Left ventricle myocardium inferior (tissue), 1 donor: ENCODE measurements at regions not wholly inside any gene's neighbourhood (a gene's known extent, or its start where the extent isn't known, plus 50 kb on each side); places are given as distances from the start of the nearest gene placed in this dataset.
"Not testable (repeated sequence)": the region's sequence is repeated elsewhere in the genome, so short reads cannot be mapped to it uniquely, and the experiment has no call there.

Source experiments
- DNase-seq: peaks from one replicate; pipeline ENCODE4 v3.0.0-alpha.2; 2020
- H3K27ac ChIP-seq: fragments of 200-600 bp; replicated peaks from 2 replicates; pipeline ENCODE4 v1.8.0; 2021
- H3K27me3 ChIP-seq: fragments of 200-600 bp; 2 replicates; pipeline ENCODE4 v1.8.0; 2021; ENCODE audit warnings: low read depth
- H3K36me3 ChIP-seq: fragments of 200-600 bp; 2 replicates; pipeline ENCODE4 v1.8.0; 2021
- H3K4me1 ChIP-seq: fragments of 200-600 bp; 2 replicates; pipeline ENCODE4 v1.8.0; 2021
- H3K4me3 ChIP-seq: fragments of 200-600 bp; 2 replicates; pipeline ENCODE4 v1.8.0; 2021; ENCODE audit warnings: mild to moderate bottlenecking, moderate library complexity
- H3K9me3 ChIP-seq: fragments of 200-600 bp; replicated peaks from 2 replicates; pipeline ENCODE4 v1.8.0; 2021
- intact Hi-C: fragments of 100-400 bp; cut with micrococcal nuclease; formaldehyde crosslinking; loops from one replicate; pipeline ENCODE4 v1.11.0; 2022
- TF ChIP-seq, protein P1 (sequence below): fragments of 200-600 bp; IDR thresholded peaks from 2 replicates; pipeline ENCODE4 v1.8.0; 2021; ENCODE audit warnings: antibody characterized with exemption, mild to moderate bottlenecking, borderline replicate concordance
- donor health status: DM: no; HTN: yes; CAD: no; lungs with severe emphysema.

DNA sequence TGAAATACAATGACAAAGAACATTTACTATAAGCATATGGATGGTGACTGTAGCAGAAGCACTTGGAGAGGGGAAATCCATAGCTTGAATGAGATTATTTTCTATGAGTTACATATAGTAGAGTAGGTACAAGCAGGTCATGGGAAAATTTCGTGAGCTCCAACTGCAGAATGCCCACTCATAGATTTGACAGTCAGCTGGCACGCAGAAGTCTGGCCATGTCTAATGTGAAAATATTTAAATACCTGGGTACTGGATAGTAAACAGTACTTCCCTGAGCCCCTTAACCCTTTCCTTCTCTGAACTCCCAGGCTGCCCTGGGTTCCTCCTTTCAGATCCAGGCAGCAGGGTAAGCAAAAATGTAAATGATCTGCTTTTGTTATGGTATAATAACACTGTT lies 209.7 kb downstream of the OTUD1 start:
- intact Hi-C loops = no loop called here
- TF ChIP-seq, protein P1, sequence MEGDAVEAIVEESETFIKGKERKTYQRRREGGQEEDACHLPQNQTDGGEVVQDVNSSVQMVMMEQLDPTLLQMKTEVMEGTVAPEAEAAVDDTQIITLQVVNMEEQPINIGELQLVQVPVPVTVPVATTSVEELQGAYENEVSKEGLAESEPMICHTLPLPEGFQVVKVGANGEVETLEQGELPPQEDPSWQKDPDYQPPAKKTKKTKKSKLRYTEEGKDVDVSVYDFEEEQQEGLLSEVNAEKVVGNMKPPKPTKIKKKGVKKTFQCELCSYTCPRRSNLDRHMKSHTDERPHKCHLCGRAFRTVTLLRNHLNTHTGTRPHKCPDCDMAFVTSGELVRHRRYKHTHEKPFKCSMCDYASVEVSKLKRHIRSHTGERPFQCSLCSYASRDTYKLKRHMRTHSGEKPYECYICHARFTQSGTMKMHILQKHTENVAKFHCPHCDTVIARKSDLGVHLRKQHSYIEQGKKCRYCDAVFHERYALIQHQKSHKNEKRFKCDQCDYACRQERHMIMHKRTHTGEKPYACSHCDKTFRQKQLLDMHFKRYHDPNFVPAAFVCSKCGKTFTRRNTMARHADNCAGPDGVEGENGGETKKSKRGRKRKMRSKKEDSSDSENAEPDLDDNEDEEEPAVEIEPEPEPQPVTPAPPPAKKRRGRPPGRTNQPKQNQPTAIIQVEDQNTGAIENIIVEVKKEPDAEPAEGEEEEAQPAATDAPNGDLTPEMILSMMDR = no peak
- Histone ChIP-seq H3K27me3 (peaks cover 32% of the 10 kb centered on the region), H3K4me3 (no peak overlapping the region), H3K4me1 (no peaks in the 10 kb centered on the region), H3K9me3 (no peaks in the 10 kb centered on the region), H3K36me3 (no peaks in the 10 kb centered on the region), H3K27ac (no peak overlapping the region)
- no peak for DNase-seq

DNA sequence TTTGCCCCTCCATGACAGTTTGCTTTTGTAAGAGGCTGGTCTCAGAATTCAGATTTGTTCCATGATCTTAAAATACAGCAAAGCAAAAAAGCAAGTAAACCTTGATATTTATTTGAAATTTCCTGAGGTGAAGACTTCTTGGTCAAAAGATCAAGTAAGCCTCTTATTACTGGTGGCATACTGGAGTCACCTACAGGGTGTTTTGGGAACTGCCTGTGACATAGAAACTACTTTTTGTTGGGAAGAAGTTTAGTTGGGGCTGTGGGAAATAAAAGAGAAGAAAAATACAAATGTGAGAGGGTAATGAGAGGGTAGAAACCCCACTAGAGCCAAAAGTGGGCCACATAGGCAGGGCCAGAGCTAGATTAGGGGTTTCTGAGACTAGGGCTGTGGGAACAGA lies 217.9 kb downstream of the OTUD1 start:
- DNase-seq = no peak
- Histone ChIP-seq H3K4me1 (no peaks in the 10 kb centered on the region), H3K27ac (no peak overlapping the region), H3K4me3 (no peak overlapping the region), H3K36me3 (no peaks in the 10 kb centered on the region), H3K9me3 (no peaks in the 10 kb centered on the region), H3K27me3 (peaks cover 26% of the 10 kb centered on the region)
- intact Hi-C loops = no loop called here
- TF ChIP-seq, protein P1 = peak; percentile 60

DNA sequence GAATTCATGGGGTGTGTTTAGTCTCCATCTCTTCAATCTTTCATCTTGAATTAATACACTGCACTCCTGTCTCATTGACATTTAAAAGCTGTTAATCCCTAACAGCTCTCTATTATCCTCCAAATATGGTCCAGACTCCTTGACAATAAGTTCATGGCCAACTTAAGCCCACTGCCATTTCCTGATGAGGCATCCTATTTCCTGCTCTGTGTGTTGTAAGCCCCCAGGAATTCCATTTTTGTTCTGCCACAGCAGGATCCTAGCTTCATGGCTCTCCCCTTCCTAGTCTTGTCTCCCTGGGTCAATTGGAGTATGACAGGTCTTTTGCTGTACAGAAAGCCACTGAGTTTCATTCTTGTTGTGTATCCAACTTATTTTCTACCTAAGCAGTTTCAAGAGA lies 218.8 kb downstream of the OTUD1 start:
- Histone ChIP-seq H3K4me1 (no peaks in the 10 kb centered on the region), H3K36me3 (no peaks in the 10 kb centered on the region), H3K27me3 (peaks cover 26% of the 10 kb centered on the region), H3K27ac (no peak overlapping the region), H3K9me3 (no peaks in the 10 kb centered on the region), H3K4me3 (no peak overlapping the region)
- intact Hi-C loops = no loop called here
- DNase-seq = no peak
- TF ChIP-seq, protein P1 = no peak

DNA sequence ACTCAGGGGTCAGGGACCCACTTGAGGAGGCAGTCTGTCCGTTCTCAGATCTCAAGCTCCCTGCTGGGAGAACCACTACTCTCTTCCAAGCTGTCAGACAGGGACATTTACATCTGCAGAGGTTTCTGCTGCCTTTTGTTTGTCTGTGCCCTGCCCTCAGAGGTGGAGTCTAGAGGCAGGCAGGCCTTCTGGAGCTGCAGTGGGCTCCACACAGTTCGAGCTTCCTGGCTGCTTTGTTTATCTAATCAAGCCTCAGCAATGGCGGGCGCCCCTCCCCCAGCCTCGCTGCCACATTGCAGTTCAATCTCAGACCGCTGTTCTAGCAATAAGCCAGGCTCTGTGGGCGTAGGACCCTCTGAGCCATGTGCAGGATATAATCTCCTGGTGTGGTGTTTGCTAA lies 233.0 kb downstream of the OTUD1 start:
- H3K36me3 ChIP-seq, H3K27ac ChIP-seq, intact Hi-C loops, H3K4me1 ChIP-seq, DNase-seq, H3K4me3 ChIP-seq: not testable (repeated sequence)
- Histone ChIP-seq H3K27me3 (peaks cover 17% of the 10 kb centered on the region), H3K9me3 (peaks cover 18% of the 10 kb centered on the region)

DNA sequence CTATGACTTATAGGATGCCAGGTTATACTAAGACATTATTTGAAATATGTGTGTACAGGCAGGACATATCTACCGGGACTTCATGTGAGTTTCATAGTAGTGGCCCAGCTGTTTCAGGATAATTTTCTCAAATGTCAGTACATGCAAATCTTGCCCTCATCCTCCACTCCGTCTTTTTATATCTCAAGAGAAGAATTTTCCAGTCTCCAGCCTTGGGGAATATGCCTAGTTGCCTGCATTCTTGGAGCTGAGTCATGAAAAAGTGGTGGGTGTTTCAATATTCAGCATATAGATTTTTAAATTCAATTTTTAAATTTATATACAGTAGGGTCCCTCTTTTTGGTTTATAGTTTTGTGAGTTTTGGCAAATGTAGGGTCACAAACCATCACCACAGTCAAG lies 236.7 kb downstream of the OTUD1 start:
- intact Hi-C loops = no loop called here
- Histone ChIP-seq H3K9me3 (peaks cover 5% of the 10 kb centered on the region), H3K36me3 (no peaks in the 10 kb centered on the region), H3K4me1 (no peaks in the 10 kb centered on the region), H3K4me3 (no peak overlapping the region), H3K27ac (no peak overlapping the region), H3K27me3 (peaks cover 26% of the 10 kb centered on the region)
- TF ChIP-seq, protein P1 = no peak
- no peak for DNase-seq

DNA sequence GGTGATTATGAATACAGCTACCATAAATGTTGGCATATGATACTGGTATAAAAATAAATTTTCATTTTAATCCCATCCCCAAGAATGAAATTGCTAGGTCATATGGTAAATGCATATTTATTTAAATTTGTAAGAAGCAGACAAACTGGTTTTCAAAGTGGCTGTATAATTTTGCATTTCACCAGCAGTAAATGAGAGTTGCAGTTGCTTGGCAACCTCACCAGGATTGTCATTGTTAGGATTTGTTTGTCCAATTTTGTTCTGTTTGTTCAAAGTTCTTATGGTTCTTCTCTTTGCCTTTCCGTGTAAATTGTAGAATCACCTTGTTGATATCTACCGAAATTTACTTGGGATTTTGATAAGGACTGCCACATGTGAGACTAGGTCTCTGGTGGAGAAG lies 237.4 kb downstream of the OTUD1 start:
- H3K36me3 ChIP-seq = no peaks in the 10 kb centered on the region
- TF ChIP-seq, protein P1 = no peak
- H3K4me1 ChIP-seq = no peaks in the 10 kb centered on the region
- H3K4me3 ChIP-seq = no peak overlapping the region
- H3K27me3 ChIP-seq = peaks cover 26% of the 10 kb centered on the region
- DNase-seq = no peak
- peaks cover 5% of the 10 kb centered on the region for H3K9me3 ChIP-seq
- intact Hi-C loops = no loop called here
- no peak overlapping the region for H3K27ac ChIP-seq
